Globus pallidus (tissue), 1 donor: ENCODE measurements at regions not wholly inside any gene's neighbourhood (a gene's known extent, or its start where the extent isn't known, plus 50 kb on each side); places are given as distances from the start of the nearest gene placed in this dataset.
"Not testable (repeated sequence)": the region's sequence is repeated elsewhere in the genome, so short reads cannot be mapped to it uniquely, and the experiment has no call there.

Source experiments
- DNase-seq: peaks from one replicate; pipeline ENCODE4 v3.0.0-alpha.2; 2015; ENCODE audit warnings: low spot score

DNA sequence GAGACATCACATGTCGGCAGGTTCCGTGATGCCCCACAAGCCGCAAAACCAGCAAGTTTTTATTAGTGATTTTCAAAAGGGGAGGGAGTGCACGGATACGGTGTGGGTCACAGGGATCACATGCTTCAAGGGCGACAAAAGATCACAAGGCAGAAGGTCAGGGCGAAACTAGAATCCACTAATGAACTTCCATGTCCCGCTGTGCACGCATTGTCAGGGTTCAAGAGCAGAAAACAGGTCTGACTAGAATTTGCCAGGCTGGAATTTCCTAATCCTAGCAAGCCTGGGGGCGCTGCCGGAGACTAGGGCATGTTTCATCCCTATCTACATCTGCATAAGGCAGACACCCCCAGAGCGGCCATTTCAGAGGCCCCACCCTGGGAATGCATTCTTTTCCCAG, 225.2 kb downstream of the NPHP4 start:
- not testable (repeated sequence) for DNase-seq

- DNase-seq, result no peak
Observed at GRCh38 chr1:5765997-5766913, 226.0 kb downstream of the NPHP4 start.

DNA sequence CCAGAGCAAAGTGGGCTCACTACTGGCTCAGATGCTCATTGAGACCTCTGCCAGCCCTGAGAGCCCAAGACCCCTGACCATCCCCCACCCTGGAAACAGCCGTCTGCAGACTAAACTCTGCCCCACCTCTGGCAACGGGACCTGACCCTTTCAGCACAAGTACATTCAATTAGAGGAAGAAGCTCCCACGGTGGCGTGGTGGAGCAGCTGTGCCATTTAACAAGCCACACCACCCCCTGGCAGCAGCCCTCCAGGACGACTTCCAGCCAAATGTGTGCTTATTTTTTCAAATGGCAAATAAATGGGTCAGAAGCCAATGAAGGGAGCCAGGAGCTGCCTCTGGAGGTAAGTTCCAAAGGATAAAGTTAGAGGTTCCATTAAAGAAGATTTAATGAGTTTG, 226.7 kb downstream of the NPHP4 start:
- no peak for DNase-seq

DNA sequence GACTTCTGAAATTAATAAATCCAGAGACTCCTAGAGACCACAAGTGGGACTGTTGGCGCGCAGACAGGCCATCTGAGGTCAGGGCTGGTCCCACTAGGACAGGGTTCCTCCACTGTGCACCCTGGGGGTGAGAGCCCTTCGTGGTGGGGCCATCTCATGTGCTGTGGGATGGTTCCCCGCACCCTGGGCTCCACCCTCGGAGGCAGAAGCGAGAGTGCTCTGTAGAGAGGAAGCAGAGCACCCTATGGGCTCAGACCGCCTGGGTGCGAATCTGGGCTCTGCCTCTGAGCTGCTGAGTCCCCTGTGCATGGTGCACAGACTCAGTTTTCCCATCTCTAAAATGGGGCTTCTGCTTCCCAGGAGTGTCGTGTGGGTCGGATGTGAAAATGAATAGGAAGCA, 227.3 kb downstream of the NPHP4 start:
- no peak for DNase-seq

DNA sequence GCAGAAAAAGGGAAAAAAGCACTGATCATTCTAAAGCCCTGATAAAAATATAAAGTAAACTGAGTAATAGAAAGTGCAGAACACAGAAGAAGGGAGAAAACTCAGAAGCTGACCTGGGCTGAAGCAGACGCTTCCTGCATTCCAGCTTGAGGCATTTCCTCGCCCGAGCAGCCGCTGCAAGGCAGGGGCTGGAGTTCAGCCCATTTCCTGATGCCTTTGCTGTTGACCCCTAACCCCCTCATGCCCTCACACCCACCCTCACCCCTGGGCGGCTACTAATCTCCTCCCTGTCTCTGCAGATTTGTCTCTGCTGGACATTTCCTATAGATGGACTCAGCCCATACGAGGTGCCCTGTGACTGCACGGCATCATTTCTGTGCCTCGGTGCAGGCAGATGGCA, 227.8 kb downstream of the NPHP4 start:
- no peak for DNase-seq

- DNase-seq, result no peak
Observed at GRCh38 chr1:5763696-5764370, 228.4 kb downstream of the NPHP4 start.

- DNase-seq, result no peak
Observed at GRCh38 chr1:5758859-5759578, 233.2 kb downstream of the NPHP4 start.

DNA sequence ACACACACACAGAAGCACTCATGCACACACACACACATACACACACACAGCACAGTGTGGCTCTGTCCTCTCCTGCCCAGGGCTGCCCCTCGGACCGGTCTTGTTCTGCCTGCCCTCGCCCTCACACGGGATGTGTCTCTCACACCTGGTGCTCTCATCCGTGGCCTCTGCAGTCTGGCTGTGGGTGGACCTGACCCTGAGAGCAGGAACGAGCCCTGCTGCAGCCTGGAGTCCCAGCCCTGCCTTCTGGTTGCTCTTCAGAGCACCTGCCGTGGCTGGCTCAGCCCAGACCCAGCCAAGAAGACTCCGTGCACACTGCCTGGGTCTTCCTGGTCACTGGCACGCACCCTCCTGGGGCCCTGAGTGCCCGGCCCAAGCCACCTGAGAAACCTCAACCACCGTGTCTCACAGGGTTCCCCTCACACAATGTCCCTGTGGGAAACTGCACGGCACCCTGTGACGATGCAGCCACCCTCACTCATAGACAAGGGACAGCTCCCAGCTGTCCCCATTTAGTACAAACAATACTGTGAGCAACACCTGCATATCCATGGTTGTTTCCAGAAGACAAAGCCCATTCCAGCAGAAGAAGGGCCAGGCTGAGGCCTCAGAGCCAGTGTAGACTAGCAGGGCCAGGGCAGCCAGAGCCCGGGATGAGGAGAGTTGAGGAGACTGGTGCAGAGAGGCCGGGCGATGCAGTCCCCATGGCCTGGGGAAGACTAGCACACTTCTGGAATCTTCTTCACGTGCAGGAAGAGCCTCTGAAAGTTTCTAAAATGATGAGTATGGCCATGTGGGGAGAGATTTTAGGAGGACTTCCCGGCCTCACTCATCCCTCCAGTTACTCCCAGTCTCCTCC, 234.0 kb downstream of the NPHP4 start:
- DNase-seq, result no peak

GRCh38 chr1:5757187-5757805, 234.9 kb downstream of the NPHP4 start:
- no peak for DNase-seq

DNA sequence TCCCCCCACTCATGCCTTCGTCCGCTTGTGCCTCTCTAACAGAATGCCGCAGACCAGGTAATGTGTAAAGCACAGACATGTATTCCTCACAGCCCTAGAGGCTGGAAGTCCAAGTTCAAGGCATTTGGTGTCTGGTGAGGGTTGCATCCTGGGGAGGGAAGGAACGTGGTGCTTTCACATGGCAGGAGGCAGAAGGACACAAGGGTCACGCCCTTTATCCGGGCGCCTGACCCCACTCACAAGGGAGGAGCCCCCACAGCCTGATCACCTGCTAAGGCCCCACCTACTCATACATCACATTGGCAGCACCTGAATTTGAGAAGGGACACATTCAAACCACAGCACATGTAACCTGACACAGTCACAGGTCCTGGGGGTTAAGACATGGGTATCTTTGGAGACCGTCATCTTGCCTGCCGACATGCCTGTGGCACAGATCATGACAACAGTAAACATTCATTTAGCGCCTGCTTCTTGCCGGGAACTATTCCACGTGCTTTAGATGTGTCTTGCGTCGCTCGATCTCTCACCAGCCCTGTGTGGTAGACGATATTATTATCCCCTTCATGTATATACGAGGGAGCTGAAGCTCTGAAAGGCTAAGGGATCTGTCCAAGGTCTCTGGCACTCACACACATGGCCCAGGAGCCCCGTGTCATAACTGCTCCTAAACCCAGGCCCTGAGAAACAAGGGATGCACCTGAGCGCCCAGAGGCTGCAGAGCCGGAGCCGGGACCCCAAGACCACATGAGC, 235.6 kb downstream of the NPHP4 start:
- no peak for DNase-seq

DNA sequence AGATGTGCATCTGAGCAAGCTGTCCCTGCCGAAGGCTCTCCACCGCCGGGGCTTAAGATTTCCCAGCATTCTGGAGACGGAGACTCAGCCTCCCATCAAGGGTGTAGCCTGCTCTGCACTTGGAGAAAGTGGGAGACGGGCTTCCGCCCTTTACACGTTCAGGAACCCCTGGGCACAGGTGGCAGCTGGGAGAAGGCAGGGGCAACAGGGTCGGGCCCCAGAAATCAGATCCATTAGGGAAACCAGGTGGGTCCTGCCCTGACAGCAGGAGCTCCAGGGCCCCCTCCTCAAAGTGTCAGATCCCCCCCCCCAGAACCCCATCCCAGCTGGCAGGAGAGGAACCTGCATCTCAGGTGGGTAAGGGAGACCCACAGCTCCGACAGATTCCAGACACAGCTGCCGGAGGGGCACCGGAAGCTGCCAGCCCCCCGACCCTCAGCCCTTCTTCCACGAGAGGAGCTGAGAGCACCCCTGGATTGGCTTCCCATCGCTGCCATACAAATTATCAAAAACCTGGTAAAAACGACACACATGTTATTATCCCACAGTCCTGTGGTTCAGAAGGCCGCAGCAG, 236.6 kb downstream of the NPHP4 start:
- DNase-seq, result no peak

DNA sequence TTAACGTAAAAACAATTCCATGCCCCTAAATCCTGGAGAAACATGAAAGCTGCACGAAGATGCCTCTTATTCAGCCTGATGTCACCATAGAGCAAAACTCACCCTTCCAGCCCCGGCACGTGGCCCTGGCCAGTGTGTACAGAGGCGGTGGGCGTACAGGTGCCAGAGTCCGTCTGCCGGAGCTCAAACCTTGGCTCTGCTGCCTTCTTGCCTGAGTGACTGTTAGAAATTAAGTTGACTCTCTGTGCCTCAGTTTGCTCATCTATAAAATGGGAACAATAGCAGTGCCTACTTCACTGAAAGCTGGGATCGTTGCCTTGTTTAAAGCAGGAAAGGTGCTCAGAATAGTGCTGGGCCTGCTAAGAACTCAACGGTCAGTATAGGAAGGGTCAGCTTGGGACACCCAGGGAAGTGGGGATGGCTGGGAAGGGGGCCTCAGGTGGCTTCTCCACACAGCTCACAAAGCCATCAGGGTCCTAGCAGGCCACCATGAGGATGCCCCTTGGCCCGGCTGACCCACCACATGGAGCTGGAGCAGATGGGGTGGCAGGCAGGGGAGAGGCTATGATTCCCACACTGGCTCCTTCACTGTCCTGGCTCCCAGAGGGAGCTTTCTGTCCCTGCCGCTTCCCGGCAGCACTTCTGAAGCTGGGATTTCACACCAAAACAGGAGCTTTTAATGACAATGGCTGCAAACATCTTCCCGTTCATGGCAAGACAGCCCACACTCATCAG, 237.2 kb downstream of the NPHP4 start:
- no peak for DNase-seq

DNA sequence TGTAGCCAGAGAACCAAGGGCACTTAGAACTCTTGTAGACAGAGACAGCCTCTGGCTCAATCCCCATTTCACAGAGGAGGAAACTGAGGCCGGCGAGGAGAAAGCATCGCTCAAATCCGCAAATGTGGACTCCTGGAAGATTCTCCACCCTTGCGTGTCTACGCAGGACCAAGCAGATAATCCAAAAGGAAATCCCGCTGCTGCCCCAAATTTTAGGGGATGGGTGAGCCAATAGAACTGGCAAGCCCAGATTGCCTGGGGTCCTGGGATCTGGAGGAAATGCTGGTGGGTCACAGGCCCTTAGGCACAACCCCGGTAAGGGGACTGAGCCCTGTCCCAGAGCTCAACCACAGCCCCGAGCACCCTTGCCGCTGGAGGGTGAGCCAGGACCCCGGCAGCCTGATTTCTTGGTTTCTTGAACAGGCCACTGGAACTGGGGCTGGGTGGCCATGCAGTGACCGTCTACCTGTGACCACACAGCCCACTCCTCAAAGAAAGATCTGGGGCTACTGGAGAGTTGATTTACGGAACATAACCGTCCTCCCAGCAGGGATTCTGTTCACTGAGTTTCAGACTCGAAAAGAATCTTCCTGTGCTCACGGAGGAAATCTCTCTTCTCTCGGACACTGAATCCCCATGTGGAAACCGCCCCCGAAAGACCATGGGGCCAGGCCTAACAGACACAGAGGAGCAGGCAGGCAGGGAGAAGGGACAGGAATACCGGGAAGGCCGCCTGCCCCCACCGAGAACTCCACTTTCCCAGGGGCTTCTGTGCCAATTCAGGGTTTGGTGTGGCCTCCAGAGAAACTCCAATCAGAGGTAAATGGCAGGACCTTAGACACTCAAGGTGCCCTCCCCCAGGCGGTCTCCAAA, 238.4 kb downstream of the NPHP4 start:
- no peak for DNase-seq

- DNase-seq, result no peak
Observed at GRCh38 chr1:5752746-5753548, 239.3 kb downstream of the NPHP4 start.

- DNase-seq, result no peak
Observed at GRCh38 chr1:5751833-5752745, 240.1 kb downstream of the NPHP4 start.

DNA sequence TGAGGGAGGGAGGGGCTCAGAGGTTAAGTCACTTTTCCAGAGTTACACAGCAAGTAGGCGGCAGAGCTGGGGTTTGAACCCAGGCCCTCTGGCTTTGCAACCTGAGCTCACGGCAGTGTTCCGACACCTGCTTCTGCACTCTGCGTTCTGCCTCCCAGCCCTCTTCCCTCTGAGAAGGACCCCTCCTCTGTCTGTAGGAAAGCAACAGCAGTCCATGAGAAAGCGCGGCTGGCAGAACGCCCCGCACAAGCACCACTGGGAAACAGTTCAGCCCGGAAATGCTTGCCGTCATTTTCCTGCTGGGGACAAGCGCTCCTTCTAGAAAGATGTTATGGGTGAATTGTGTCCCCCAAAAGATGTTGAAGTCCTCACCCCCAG, 241.1 kb downstream of the NPHP4 start:
- DNase-seq, result no peak
